ENCODE measurements at regions not wholly inside any gene's neighbourhood (a gene's known extent, or its start where the extent isn't known, plus 50 kb on each side); places are given as distances from the start of the nearest gene placed in this dataset.

DNA sequence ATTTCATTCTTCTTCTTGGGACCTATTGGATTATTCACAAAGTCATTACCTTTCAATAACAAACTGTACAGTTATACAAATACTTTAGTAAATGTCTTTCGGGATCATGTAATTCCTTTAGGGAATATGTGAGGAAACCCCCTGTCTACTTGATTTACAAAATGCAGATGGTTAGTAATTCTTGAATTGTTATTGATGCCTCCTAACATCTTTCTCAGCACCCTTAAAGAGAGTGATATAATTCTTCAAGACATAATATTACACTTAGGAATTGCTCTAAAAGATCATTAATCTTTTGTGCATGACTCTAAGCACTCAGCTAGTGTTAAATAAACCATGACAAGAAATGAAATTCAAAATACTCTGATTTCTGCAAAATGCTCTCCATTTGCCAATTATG, 988.1 kb upstream of the HS3ST1 start:
- Histone ChIP-seq H3K9me3 (no peaks in the 10 kb centered on the region), H3K27me3 (no peaks in the 10 kb centered on the region), H3K36me3 (no peaks in the 10 kb centered on the region), H3K4me3 (no peak overlapping the region), H3K27ac (no peak overlapping the region), H3K4me1 (no peaks in the 10 kb centered on the region)
- no peak for TF ChIP-seq POLR2A (IDR thresholded peaks at IDR 0.05)
- TF ChIP-seq, protein P1, sequence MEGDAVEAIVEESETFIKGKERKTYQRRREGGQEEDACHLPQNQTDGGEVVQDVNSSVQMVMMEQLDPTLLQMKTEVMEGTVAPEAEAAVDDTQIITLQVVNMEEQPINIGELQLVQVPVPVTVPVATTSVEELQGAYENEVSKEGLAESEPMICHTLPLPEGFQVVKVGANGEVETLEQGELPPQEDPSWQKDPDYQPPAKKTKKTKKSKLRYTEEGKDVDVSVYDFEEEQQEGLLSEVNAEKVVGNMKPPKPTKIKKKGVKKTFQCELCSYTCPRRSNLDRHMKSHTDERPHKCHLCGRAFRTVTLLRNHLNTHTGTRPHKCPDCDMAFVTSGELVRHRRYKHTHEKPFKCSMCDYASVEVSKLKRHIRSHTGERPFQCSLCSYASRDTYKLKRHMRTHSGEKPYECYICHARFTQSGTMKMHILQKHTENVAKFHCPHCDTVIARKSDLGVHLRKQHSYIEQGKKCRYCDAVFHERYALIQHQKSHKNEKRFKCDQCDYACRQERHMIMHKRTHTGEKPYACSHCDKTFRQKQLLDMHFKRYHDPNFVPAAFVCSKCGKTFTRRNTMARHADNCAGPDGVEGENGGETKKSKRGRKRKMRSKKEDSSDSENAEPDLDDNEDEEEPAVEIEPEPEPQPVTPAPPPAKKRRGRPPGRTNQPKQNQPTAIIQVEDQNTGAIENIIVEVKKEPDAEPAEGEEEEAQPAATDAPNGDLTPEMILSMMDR (IDR thresholded peaks at IDR 0.05), result no peak
- no peak for DNase-seq
- intact Hi-C loops (cut with DNase I; ENCODE audit: low total_unique reads), result no loop called here

GRCh38 chr4:12414181-12414812, 985.6 kb upstream of the HS3ST1 start:
- H3K27ac ChIP-seq, result no peak overlapping the region
- no peaks in the 10 kb centered on the region for H3K9me3 ChIP-seq
- intact Hi-C loops (cut with DNase I; ENCODE audit: low total_unique reads), result no loop called here
- H3K36me3 ChIP-seq, result no peaks in the 10 kb centered on the region
- DNase-seq, result no peak
- H3K4me3 ChIP-seq, result no peak overlapping the region
- TF ChIP-seq, protein P1 (IDR thresholded peaks at IDR 0.05), result no peak
- no peak for TF ChIP-seq POLR2A (IDR thresholded peaks at IDR 0.05)
- no peaks in the 10 kb centered on the region for H3K4me1 ChIP-seq
- no peaks in the 10 kb centered on the region for H3K27me3 ChIP-seq

DNA sequence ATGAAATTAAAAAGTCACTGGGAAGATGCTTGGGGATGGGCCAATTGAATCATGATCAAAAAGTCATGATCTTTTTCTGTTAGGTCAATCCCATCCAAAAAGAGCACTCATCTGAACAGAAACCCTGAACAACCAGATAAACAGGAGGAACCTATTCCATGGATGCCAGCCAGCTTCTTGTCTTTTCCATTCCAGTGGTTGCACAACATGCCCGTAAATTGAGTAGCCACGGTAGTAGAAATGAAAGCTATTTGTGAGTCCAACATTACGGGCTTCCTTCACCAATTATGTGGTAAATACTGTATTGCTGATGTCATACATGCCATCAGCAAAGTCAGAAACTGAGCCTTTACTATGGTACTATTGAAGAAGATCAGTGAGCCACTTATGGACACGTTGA, 982.4 kb upstream of the HS3ST1 start:
- H3K27me3 ChIP-seq, result no peaks in the 10 kb centered on the region
- H3K9me3 ChIP-seq, result no peaks in the 10 kb centered on the region
- no peaks in the 10 kb centered on the region for H3K4me1 ChIP-seq
- no peak overlapping the region for H3K4me3 ChIP-seq
- no peak overlapping the region for H3K27ac ChIP-seq
- intact Hi-C loops (cut with DNase I; ENCODE audit: low total_unique reads), result no loop called here
- TF ChIP-seq, protein P1 (IDR thresholded peaks at IDR 0.05), result no peak
- TF ChIP-seq POLR2A (IDR thresholded peaks at IDR 0.05), result no peak
- DNase-seq, result no peak
- H3K36me3 ChIP-seq, result no peaks in the 10 kb centered on the region

- intact Hi-C loops (cut with DNase I; ENCODE audit: low total_unique reads), result no loop called here
- TF ChIP-seq POLR2A (IDR thresholded peaks at IDR 0.05), result no peak
- TF ChIP-seq, protein P1 (IDR thresholded peaks at IDR 0.05), result no peak
- Histone ChIP-seq H3K36me3 (no peaks in the 10 kb centered on the region), H3K9me3 (no peaks in the 10 kb centered on the region), H3K4me1 (no peaks in the 10 kb centered on the region), H3K4me3 (no peak overlapping the region), H3K27me3 (no peaks in the 10 kb centered on the region), H3K27ac (no peak overlapping the region)
- no peak for DNase-seq
Measured at GRCh38 chr4:12409507-12410190, 981.0 kb upstream of the HS3ST1 start.

GRCh38 chr4:12408364-12408763, 979.7 kb upstream of the HS3ST1 start:
- Histone ChIP-seq H3K27me3 (no peaks in the 10 kb centered on the region), H3K9me3 (no peaks in the 10 kb centered on the region), H3K27ac (no peak overlapping the region), H3K36me3 (no peaks in the 10 kb centered on the region), H3K4me1 (no peaks in the 10 kb centered on the region), H3K4me3 (no peak overlapping the region)
- no peak for DNase-seq
- intact Hi-C loops (cut with DNase I; ENCODE audit: low total_unique reads), result no loop called here
- TF ChIP-seq POLR2A (IDR thresholded peaks at IDR 0.05), result no peak
- TF ChIP-seq, protein P1 (IDR thresholded peaks at IDR 0.05), result no peak
